ENCODE measurements at regions not wholly inside any gene's neighbourhood (a gene's known extent, or its start where the extent isn't known, plus 50 kb on each side); places are given as distances from the start of the nearest gene placed in this dataset.

DNA sequence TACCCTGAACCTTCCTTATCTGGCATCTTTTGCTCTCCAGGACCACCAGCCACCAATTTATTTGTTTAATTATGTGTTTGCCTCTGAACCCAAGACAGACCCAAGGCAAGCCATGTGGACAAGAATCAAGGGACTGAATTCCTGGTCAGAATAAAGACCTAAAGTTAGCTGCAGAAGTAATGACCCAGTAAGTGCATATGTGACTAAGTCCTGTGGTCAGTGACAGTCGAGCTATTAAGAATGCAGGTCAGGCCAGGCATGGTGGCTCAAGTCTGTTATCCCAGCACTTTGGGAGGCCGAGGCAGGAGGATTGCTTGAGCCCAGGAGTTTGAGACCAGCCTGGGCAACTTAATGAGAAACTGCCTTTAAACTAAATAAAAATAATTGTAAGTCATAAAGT, 139.4 kb downstream of the CCDC71L start:
- TF ChIP-seq, protein P1, sequence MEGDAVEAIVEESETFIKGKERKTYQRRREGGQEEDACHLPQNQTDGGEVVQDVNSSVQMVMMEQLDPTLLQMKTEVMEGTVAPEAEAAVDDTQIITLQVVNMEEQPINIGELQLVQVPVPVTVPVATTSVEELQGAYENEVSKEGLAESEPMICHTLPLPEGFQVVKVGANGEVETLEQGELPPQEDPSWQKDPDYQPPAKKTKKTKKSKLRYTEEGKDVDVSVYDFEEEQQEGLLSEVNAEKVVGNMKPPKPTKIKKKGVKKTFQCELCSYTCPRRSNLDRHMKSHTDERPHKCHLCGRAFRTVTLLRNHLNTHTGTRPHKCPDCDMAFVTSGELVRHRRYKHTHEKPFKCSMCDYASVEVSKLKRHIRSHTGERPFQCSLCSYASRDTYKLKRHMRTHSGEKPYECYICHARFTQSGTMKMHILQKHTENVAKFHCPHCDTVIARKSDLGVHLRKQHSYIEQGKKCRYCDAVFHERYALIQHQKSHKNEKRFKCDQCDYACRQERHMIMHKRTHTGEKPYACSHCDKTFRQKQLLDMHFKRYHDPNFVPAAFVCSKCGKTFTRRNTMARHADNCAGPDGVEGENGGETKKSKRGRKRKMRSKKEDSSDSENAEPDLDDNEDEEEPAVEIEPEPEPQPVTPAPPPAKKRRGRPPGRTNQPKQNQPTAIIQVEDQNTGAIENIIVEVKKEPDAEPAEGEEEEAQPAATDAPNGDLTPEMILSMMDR (IDR thresholded peaks at IDR 0.05; ENCODE audit: low read length), result no peak
- no peak for TF ChIP-seq EZH2 (IDR thresholded peaks at IDR 0.05; ENCODE audit: borderline replicate concordance, low read length)
